C4-2B (cell line): ENCODE measurements at regions not wholly inside any gene's neighbourhood (a gene's known extent, or its start where the extent isn't known, plus 50 kb on each side); places are given as distances from the start of the nearest gene placed in this dataset.

Source experiments
- CTCF ChIP-seq: fragments of 450-650 bp; conservative IDR thresholded peaks from 2 replicates; pipeline ENCODE4 v1.5.1; 2017; ENCODE audit warnings: mild to moderate bottlenecking
- ZFX ChIP-seq: fragments of 450-650 bp; IDR thresholded peaks from 2 replicates; pipeline ENCODE4 v1.6.1; 2017

DNA sequence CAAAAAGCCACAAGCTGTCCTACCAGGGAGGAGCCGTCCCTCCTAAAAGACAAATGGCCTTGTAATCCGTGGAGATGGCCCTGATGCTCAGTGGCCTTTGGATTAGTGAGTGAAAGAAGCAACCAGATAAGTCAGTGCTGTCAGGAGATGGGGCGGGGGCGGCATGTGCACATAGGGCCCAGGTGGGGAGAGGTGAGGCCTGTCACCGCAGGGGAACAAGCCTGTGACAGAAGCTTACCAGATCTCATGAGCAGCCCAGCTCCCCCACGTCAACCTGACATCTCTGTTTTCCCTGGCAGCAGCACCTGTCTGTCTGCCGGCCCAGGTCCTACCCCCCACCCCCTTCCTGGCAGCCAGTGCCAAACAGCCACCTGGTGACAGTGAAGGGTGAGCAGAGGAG, 162.6 kb downstream of the BUD13 start:
- TF ChIP-seq ZFX, result no peak
- no peak for TF ChIP-seq CTCF
